ENCODE measurements at regions not wholly inside any gene's neighbourhood (a gene's known extent, or its start where the extent isn't known, plus 50 kb on each side); places are given as distances from the start of the nearest gene placed in this dataset.

- Histone ChIP-seq H3K4me3 (ENCODE audit: low read length) (no peak overlapping the region), H3K9me3 (replicated peaks; ENCODE audit: insufficient read depth, low read length) (no peaks in the 10 kb centered on the region), H3K9ac (ENCODE audit: low read length) (no peak overlapping the region), H3K4me1 (ENCODE audit: low read length) (peaks cover 46% of the 10 kb centered on the region), H3K9me2 (replicated peaks; ENCODE audit: insufficient read depth, low read length) (no peaks in the 10 kb centered on the region), H3K36me3 (replicated peaks; ENCODE audit: insufficient read depth, low read length) (no peaks in the 10 kb centered on the region), H3F3A (ENCODE audit: insufficient read depth, low read length) (peaks cover 27% of the 10 kb centered on the region), H2AFZ (ENCODE audit: low read length) (no peak overlapping the region), H3K4me2 (ENCODE audit: low read depth, low read length) (no peak overlapping the region), H3K79me2 (ENCODE audit: low read length) (no peaks in the 10 kb centered on the region), H4K20me1 (ENCODE audit: insufficient read depth, low read length) (no peaks in the 10 kb centered on the region), H3K27ac (ENCODE audit: low read length) (no peak overlapping the region), H3K27me3 (replicated peaks; ENCODE audit: insufficient read depth, low read length) (no peaks in the 10 kb centered on the region)
- DNase-seq, result no peak
- TF ChIP-seq EZH2phosphoT487 (IDR thresholded peaks at IDR 0.05; ENCODE audit: low read length), result no peak
- TF ChIP-seq CTCF (IDR thresholded peaks at IDR 0.05; ENCODE audit: low read length), result no peak
- no peak for TF ChIP-seq EZH2 (optimal IDR thresholded peaks at IDR 0.05; ENCODE audit: low read depth, low read length)
Measured at GRCh38 chr2:47297767-47298425, 71.2 kb upstream of the EPCAM start.

- peaks cover 34% of the 10 kb centered on the region for H3K4me1 ChIP-seq (ENCODE audit: low read length)
- no peaks in the 10 kb centered on the region for H3K36me3 ChIP-seq (replicated peaks; ENCODE audit: insufficient read depth, low read length)
- H4K20me1 ChIP-seq (ENCODE audit: insufficient read depth, low read length), result no peaks in the 10 kb centered on the region
- no peak overlapping the region for H3K4me3 ChIP-seq (ENCODE audit: low read length)
- no peaks in the 10 kb centered on the region for H3K9me2 ChIP-seq (replicated peaks; ENCODE audit: insufficient read depth, low read length)
- no peak overlapping the region for H3K4me2 ChIP-seq (ENCODE audit: low read depth, low read length)
- peaks cover 16% of the 10 kb centered on the region for H3F3A ChIP-seq (ENCODE audit: insufficient read depth, low read length)
- no peaks in the 10 kb centered on the region for H3K27me3 ChIP-seq (replicated peaks; ENCODE audit: insufficient read depth, low read length)
- DNase-seq, result no peak
- no peak overlapping the region; the same call in 1 of the 2 replicates for H3K9ac ChIP-seq (ENCODE audit: low read length)
- no peaks in the 10 kb centered on the region for H3K9me3 ChIP-seq (replicated peaks; ENCODE audit: insufficient read depth, low read length)
- H3K27ac ChIP-seq (ENCODE audit: low read length), result peak overlapping the region; percentile 36; the same call in 1 of the 2 replicates
- TF ChIP-seq EZH2phosphoT487 (IDR thresholded peaks at IDR 0.05; ENCODE audit: low read length) (no peak), CTCF (IDR thresholded peaks at IDR 0.05; ENCODE audit: low read length) (no peak), EZH2 (optimal IDR thresholded peaks at IDR 0.05; ENCODE audit: low read depth, low read length) (no peak)
- H3K79me2 ChIP-seq (ENCODE audit: low read length), result no peaks in the 10 kb centered on the region
- peak overlapping the region; percentile 3; the same call in 1 of the 2 replicates for H2AFZ ChIP-seq (ENCODE audit: low read length)
Measured at GRCh38 chr2:47295981-47296635, 73.0 kb upstream of the EPCAM start.

GRCh38 chr2:47295131-47295980, 73.8 kb upstream of the EPCAM start:
- DNase-seq, result peak; percentile 47
- H3K4me2 ChIP-seq (ENCODE audit: low read depth, low read length), result 0 out of 2 replicates have a peak overlapping the region, but pooled peaks have one; percentile 12
- no peaks in the 10 kb centered on the region for H4K20me1 ChIP-seq (ENCODE audit: insufficient read depth, low read length)
- H3K4me1 ChIP-seq (ENCODE audit: low read length), result peaks cover 26% of the 10 kb centered on the region
- TF ChIP-seq EZH2 (optimal IDR thresholded peaks at IDR 0.05; ENCODE audit: low read depth, low read length) (no peak), EZH2phosphoT487 (IDR thresholded peaks at IDR 0.05; ENCODE audit: low read length) (no peak), CTCF (IDR thresholded peaks at IDR 0.05; ENCODE audit: low read length) (no peak)
- H3K4me3 ChIP-seq (ENCODE audit: low read length), result no peak overlapping the region
- no peaks in the 10 kb centered on the region for H3K9me3 ChIP-seq (replicated peaks; ENCODE audit: insufficient read depth, low read length)
- H3F3A ChIP-seq (ENCODE audit: insufficient read depth, low read length), result peaks cover 9% of the 10 kb centered on the region
- no peaks in the 10 kb centered on the region for H3K36me3 ChIP-seq (replicated peaks; ENCODE audit: insufficient read depth, low read length)
- H2AFZ ChIP-seq (ENCODE audit: low read length), result peak overlapping the region; percentile 3; the same call in 1 of the 2 replicates
- no peaks in the 10 kb centered on the region for H3K27me3 ChIP-seq (replicated peaks; ENCODE audit: insufficient read depth, low read length)
- peak overlapping the region; percentile 36; the same call in 1 of the 2 replicates for H3K27ac ChIP-seq (ENCODE audit: low read length)
- no peaks in the 10 kb centered on the region for H3K79me2 ChIP-seq (ENCODE audit: low read length)
- H3K9me2 ChIP-seq (replicated peaks; ENCODE audit: insufficient read depth, low read length), result no peaks in the 10 kb centered on the region
- no peak overlapping the region; the same call in 1 of the 2 replicates for H3K9ac ChIP-seq (ENCODE audit: low read length)
